ENCODE measurements at regions not wholly inside any gene's neighbourhood (a gene's known extent, or its start where the extent isn't known, plus 50 kb on each side); places are given as distances from the start of the nearest gene placed in this dataset.

DNA sequence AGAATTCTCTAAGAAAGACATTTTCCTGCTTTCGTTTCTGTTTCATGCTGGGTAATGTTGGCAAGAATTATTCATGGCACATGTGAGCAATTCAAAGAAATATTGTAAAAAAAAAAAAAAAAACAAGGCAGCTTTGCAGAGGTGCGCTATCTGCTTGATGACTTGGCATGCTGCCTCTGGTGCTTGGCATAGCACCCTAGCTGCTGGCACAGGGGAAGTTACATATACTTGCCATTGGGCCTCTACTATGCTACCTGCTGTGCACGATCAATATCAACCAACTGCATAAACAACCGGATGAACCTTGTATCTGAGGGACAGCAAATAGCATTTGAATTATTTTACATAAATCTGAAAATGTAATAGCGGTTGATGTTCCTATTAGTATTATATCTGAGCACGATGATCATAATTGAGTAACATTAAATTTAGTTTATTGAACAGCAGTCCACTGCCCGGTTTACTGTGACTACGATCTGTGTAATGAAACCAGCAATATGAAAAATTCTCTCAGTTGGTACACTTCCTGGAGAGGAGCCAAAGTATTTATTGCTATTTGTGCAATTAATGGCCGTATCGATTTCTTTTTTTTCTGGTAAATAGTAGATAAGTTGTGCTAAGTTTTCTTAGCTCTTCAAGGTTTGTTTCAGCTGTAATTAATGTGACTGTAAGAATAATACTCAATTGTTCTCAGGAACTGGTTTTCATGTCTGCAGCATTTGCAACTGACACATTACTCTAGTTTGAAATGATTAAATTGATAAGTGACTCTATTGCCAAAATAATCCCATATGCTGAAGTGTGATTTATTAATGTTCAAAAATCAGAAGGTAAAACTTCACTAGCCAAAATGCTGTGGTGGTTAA lies 717.3 kb downstream of the DACH1 start:
- TF ChIP-seq CTCF (conservative IDR thresholded peaks at IDR 0.05) = no peak
- TF ChIP-seq EZH2 (IDR thresholded peaks at IDR 0.05; ENCODE audit: low read depth) = no peak

All from PC-9 (cell line).